Skeletal muscle cell (primary cell): ENCODE measurements at regions not wholly inside any gene's neighbourhood (a gene's known extent, or its start where the extent isn't known, plus 50 kb on each side); places are given as distances from the start of the nearest gene placed in this dataset.
"Not testable (repeated sequence)": the region's sequence is repeated elsewhere in the genome, so short reads cannot be mapped to it uniquely, and the experiment has no call there.

Source experiments
- DNase-seq: peaks from one replicate; pipeline ENCODE4 v3.0.0-alpha.2; 2010; ENCODE audit warnings: low read depth
- H3K4me3 ChIP-seq: 2 replicates; pipeline ENCODE4 v1.5.1; 2011; ENCODE audit warnings: low read depth, mild to moderate bottlenecking, control low read depth, low read length, moderate library complexity

DNA sequence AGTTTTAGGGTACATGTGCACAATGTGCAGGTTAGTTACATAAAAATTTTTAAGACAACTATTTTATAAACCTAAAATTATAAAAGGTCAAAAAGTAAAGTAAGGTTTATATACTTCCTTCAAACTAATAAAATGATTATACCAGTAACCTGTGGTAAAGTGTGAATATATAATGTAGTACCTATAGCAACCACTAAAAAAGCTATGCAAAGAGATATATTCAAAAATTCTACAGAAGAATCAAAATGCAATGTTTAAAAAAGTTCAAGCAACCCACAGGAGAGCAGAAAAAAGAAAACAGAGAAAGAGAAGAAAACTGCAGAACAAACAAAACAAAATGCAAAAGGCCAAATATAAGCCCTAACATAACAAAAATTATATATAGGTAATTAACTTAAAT, 379.5 kb upstream of the GALNTL6 start:
- DNase-seq: no peak
- H3K4me3 ChIP-seq: no peak overlapping the region

DNA sequence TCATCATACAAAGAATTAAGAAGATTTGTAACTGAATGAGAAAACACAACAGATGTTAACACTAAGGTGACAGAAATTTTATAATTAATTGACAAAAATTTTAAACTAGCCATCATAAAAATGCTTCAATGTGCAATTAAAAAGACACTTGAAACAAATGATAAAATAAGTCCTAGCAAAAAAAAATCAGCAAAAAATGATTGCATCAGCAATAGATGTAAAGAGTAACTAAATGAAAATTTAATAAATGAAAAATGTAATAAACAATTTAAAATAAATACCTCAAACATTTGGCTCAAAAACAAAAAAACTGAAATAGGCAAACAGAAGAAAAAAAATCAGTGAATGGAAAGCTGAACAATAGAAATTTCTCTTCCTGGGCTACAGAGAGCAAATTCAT, 380.7 kb upstream of the GALNTL6 start:
- DNase-seq: no peak
- H3K4me3 ChIP-seq: no peak overlapping the region

DNA sequence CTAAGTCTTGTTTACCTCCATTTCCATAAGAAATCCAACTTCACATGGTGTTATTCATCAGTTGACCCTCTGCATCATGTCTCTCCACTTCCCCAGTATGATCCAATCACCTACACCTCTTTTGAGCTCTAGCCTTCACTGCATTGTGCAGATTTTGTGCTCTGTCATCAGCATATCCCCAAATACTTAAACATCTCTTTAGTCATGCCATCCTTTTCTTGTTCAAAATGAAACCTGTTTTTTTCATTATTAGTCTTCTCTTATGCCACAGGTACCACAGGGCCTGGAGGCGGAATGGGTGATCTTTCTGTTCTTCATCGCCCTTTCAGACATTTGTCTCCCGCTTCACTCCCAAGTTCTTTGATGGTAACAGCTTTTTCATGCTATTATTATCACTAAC, 382.7 kb upstream of the GALNTL6 start:
- H3K4me3 ChIP-seq: no peak overlapping the region
- DNase-seq: no peak

DNA sequence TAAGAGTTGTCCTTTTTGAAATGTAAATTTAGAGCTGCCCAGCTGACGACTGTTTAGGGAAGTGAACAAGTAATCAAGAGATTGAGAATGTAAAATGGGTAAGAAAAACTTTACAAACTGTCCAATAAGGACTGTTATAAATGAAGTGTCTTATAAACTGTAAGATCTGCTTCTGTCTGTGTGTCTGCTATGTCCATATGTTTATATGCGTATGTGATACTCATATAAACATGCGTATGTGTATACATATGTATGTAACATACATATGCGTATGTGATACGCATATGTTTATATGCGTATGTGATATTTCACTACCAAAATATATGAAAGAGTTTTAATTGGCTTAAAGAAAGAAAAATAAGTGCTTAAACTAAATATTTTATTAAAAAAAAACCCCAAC, 416.0 kb upstream of the GALNTL6 start:
- DNase-seq: no peak
- no peak overlapping the region for H3K4me3 ChIP-seq

DNA sequence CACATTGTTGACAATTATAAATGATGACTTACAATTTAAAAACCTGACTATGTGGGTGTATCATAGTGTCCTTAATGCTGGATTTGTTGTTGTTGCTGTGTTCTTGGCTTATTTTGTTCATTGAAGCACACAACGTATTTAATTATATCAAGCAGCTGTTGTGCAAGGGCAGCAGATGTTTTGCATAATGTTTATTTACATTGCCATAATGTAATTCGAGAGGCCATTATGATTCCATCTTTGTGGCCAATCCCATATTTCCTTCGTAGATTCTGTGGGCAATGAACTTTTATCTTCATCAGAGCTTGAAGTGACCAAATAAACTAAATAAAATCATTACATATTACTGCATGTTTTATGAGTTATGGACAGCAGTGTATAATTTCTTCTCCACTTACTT, 422.6 kb upstream of the GALNTL6 start:
- DNase-seq: no peak
- no peak overlapping the region for H3K4me3 ChIP-seq

DNA sequence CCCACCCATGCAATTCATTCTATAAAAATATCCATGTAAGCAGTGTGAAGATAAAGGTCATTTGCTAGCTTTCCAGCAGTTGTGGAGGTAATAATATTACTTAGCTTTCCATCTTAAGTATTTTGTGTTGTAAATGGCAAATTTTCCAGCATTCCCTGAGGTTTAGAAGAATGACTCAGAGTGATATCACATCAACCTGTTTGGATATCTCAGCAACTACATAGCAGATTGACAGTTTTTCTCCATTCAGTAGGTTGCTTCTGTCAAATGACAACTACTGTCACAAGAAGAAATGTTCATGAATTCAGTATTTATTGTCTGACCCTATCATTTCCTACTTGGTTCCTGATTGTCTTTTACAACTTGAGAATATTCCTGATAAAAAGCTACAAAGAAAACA, 434.9 kb upstream of the GALNTL6 start:
- DNase-seq: no peak
- H3K4me3 ChIP-seq: no peak overlapping the region

DNA sequence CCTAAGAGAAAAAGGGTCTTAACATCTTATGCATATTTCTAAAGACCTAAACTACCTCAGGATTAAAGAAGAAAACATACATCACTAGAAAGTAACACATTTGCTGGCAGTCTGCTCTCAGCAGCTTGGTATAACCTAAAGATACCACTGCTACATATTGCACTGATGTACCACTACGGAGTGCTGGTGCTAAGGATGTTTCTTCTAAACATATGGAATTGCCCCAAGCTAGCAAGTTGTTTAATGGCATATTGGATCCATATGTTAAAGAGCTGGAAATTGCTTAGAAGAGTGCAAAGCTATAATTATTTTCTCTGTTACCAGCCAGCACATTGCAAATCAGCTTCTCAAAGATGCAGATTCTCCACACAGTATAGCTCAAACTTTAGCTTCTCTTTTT, 436.5 kb upstream of the GALNTL6 start:
- no peak for DNase-seq
- H3K4me3 ChIP-seq: no peak overlapping the region

DNA sequence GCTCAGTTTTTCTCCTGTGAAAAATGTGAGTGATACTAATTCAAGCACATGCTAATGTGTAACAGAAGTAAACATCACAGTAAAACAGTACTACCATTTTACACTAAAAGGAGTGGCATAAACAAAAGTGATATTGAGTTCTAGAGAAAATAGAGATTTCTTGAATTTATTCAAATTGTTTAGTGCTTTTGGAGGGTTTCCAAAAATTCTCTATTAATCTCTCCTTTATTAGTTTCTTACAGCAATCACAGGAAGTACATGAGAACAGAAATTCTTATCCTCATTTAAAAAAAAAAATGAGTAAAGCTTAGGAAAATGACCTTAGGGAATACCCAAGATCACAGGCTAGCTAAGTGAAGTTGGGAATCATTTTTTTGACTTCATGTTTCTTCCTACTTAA, 459.7 kb upstream of the GALNTL6 start:
- H3K4me3 ChIP-seq: no peak overlapping the region
- DNase-seq: no peak

DNA sequence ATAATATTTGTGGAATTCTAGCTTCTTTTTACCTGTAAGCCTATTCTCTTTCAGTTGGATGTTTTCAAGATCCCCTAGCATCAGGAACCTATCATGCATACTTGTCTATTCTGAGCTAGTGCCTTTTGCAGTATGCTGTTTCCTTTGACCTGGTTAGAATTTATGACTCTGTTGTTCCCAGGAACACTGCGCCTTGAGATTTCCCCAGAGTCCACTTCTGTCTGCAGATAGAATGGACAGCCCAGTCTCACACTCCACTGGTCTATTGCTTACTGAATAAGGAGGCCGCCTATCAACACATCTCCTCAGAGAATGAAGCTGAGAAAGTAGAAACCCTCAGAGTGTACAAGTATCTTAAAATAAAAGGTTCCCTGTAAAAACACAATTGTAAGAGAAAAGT, 465.1 kb upstream of the GALNTL6 start:
- no peak overlapping the region for H3K4me3 ChIP-seq
- DNase-seq: no peak

DNA sequence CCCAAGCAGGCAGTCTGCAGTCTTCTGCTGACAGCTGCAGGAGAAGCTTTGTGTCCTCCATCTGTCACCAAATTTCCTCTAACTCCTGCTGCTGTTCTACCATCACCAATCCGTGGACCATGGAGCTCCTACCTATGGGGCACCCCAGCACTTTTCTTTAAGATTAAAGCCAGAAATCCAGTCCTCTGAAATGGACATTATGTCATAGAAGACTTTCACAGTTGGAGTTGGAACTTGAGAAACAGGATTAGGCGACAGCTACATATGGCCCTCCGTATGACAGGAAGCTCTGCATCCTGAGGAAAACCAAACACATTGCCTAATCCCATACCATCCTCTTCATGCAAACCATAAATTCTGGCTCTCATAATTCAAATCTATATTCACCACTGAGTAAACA, 470.6 kb upstream of the GALNTL6 start:
- DNase-seq: no peak
- H3K4me3 ChIP-seq: no peak overlapping the region

DNA sequence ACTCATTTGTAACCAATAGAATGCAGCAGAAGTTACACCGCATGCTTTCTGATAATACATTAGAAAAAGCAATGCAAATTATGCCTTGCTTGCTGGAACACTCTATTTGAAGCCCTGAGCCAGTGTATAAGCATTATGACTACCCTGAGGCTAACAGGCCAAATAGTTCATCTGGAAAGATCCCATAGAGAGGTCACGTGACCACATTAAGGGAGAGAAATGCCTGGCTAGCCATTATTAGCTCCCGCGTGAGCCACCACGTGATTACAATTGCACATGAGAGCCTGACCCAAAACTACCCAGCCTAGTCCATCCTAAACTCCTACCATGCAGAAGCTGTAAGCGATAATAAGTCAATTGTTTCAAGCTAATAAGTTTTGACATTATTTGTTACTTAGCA, 472.9 kb upstream of the GALNTL6 start:
- DNase-seq: no peak
- no peak overlapping the region for H3K4me3 ChIP-seq

DNA sequence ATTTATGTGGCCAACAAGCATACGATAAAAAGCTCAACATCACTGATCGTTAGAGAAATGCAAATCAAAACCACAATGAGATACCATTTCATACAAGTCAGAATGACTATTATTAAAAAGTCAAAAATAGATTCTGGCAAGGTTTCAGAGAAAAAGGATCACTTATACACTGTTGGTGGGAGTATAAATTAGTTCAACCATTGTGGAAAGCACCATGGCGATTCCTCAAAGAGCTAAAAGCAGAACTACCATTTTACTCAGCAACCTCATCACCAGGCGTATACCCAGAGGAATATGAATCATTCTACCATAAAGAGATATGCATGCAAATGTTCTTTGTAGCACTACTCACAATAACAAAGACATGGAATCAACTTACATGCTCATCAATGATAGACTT, 478.7 kb upstream of the GALNTL6 start:
- DNase-seq: no peak
- H3K4me3 ChIP-seq: no peak overlapping the region

DNA sequence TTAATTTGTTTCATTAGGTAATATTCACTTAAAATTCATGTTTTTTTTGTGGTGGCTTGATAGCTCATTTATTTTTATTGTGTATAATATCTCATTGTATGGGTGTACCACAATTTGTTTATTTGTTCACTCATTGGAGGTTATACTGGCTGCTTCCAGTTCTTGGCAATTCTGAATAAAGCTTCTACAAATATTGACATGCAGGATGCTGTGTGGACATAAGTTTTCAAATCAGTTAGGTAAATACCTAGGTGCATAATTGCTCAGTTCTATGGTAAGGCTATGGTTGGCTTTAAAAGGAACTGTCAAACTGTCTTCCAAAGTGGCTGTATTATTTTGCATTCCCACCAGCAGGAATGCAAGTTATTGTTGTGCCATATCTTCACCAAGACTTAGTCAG, 504.5 kb upstream of the GALNTL6 start:
- H3K4me3 ChIP-seq: no peak overlapping the region
- DNase-seq: no peak

DNA sequence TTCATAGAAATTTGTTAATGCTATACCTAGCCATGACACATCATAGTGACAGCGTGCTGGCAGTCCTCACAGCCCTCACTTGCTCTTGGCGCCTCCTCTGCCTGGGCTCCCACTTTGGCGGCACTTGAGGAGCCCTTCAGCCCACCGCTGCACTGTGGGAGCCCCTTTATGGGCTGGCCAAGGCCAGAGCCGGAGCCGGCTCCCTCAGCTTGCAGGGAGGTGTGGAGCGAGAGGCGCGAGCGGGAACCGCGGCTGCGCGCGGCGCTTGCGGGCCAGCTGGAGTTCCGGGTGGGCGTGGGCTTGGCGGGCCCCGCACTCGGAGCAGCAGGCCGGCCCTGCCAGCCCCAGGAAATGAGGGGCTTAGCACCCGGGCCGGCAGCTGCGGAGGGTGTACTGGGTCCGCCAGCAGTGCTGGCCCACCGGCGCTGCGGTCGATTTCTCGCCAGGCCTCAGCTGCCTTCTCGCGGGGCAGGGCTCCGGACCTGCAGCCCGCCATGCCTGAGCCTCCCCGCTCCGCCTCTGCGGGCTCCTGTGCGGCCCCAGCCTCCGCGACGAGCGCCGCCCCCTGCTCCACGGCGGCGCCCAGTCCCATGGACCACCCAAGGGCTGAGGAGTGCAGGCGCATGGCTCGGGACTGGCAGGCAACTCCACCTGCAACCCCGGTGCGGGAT, 515.0 kb upstream of the GALNTL6 start:
- not testable (repeated sequence) for H3K4me3 ChIP-seq, DNase-seq

DNA sequence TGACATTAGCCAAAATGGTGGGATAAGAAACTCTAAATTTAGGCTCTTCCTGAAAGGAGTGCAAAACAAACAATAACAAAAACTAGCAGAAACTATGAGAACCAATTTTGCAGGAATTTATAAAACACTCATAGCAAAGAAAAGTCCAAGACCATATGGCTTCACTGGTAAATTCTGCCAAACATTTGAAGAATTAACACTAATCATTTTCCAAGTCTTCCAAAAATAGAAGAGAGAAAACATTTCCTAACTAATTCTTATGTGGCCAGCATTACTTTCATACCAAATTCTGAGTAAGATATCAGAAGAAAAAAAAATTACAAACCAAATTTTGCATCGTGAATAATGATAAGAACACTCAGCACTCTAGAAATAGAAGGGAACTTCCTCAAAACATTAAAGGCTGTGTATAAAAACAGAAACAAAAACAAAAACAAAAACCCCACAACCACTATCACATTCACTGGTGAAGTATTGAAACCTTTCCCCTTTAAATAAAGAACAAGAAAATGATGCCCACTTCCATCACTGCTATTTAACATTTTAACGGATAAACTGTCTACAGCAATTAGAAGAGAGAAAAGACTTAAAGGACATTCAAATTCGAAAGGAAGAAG, 524.3 kb upstream of the GALNTL6 start:
- DNase-seq: no peak
- no peak overlapping the region for H3K4me3 ChIP-seq

DNA sequence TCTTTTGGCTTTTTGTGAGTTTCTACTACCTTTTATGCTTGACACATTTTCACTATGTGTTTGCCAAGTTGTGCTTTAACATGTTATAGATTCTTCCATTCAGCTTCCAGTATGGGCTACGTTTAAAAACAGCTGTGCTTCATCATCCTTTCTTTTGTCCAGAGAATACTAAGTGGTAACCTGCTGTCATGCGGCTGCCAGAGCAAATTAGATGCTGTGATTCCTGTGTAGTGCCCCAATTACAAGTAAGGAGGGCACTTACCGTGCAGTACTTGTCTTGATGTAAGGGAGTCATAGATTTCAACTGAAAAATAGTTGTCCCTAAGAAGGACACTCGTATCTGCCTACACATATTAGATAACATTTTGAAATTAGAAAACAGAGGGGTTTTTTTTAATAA, 531.8 kb upstream of the GALNTL6 start:
- no peak overlapping the region for H3K4me3 ChIP-seq

DNA sequence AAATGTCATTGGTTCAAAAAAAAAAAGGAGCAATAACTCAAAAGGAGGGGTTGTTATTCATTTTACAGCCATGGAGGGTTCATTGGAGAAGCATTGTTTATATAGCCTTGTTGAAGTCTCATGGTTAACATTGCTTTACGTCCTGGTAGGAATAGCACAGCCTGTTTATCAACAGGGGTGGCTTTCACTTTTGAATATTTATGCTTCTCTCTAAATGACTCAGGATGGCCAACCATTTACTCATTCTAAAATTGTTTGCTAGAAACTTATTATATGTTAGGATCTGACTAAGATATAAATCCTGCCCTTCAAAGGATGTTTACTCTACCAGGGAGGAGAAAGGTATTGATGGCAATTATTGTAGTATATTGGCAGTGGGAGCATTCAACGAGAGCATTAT, 534.1 kb upstream of the GALNTL6 start:
- no peak for DNase-seq
- H3K4me3 ChIP-seq: no peak overlapping the region

More for the DNA sequence above, 531.8 kb upstream of the GALNTL6 start:
- no peak for DNase-seq

DNA sequence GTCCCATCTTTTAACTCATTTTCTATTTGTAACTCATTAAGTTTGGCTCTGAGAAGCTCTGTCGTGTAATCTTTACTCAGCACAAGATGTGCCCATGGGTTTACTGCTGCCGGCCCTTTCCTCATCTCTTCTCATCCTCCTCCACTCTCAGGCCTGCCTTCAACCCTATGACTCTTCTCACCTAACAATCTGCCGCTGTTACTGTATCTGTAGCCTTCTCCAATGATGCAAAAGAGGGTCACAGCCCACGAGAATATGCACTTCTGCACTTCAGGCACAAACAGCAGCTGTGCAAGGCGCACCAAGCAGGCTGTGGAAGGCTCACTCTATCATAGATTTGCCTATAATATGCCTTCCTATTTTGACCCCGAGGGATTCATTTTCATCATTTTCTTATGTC, 546.5 kb upstream of the GALNTL6 start:
- H3K4me3 ChIP-seq: no peak overlapping the region
- no peak for DNase-seq

DNA sequence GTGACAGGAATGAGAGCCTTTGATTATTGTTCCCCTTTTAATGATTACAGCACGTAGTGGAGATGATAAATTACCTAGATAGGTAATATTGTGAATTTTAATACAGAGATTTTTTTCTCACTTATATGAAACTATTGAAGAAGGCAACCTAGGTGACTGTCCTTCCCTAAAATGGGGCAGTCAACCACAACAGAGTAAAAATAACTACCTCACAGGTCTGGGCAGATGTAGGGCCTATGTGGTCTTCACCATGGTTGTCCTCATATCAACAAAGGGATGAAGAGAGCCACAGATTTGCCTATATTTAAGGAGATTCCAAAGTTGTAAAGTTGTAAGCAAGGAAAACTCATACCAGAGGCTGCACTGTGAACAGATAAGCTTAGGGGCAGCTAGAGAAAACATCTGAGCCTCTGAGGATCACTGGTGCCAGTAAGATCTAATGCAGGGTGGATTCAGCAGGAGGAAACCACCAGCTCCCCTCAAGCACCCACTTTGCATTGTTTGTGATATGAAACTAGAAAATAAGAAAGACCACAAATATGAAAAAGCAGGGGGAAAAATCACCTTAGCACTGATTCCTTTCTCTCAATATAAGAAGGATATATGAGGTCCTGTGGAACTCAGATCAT, 547.9 kb upstream of the GALNTL6 start:
- DNase-seq: no peak
- H3K4me3 ChIP-seq: no peak overlapping the region

DNA sequence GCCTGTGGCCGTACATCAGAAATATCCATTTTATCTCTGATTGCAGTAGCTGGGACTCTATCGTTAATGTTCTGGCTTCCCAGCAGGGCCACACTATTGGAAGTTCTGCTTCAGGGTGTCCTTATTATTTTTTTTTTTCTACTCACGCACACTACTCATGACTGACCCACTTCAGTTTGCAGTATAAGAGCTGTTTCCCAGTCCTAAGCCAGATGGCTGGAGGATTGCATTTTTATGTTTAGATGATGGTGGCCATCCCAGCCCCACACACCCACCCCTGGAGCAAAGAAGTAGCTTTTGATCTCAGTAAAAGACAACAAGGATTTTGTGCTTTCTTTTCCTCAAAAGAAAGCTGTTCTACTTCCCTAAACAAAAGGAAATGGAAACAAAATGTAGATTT, 557.0 kb upstream of the GALNTL6 start:
- no peak for DNase-seq
- no peak overlapping the region for H3K4me3 ChIP-seq

DNA sequence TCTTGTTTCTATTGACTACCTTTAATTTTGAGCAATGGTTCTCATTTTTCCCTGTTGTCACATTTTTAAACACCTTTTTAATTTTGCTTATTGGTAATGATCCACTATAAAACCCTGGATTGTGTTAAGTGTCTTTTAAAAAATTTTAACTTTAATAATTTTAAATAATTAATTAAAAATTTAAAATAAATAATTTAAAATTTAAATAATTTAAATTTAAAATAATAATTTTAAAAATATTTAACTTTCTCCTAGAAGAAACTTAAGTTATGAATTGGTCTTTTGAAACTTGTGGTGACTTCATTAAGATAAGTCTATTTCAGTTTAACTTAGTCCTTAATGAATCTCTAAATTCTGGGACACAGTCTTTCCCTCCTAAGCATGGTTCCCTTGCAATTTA, 566.3 kb upstream of the GALNTL6 start:
- no peak overlapping the region for H3K4me3 ChIP-seq
- DNase-seq: no peak
